Astrocyte (in vitro differentiated cells and primary cell): ENCODE measurements at regions not wholly inside any gene's neighbourhood (a gene's known extent, or its start where the extent isn't known, plus 50 kb on each side); places are given as distances from the start of the nearest gene placed in this dataset.
A peak's percentile ranks its signal among the peaks of the same experiment; 100 is the strongest.

ENCODE experiments used
- DNase-seq: peaks from one replicate; pipeline ENCODE4 v3.0.0-alpha.2; 2010; ENCODE audit warnings: low read depth
- FAIRE-seq: peaks from 2 replicates; lab custom pipeline; 2011; peaks lifted over from hg19 to GRCh38; lab: Jason Lieb, UNC
- H2AFZ ChIP-seq: 2 replicates; pipeline ENCODE4 v1.6.0; 2012; ENCODE audit warnings: low read depth, low read length, inconsistent platforms
- H3K27ac ChIP-seq: 2 replicates; pipeline ENCODE4 v1.5.1; 2011; ENCODE audit warnings: low read depth, low read length, inconsistent platforms
- H3K27me3 ChIP-seq: 2 replicates; pipeline ENCODE4 v1.6.0; 2011; ENCODE audit warnings: low read length, inconsistent platforms; ENCODE audit not compliant: insufficient read depth
- H3K36me3 ChIP-seq: 2 replicates; pipeline ENCODE4 v1.5.1; 2011; ENCODE audit warnings: low read length, inconsistent platforms; ENCODE audit not compliant: insufficient read depth
- H3K4me1 ChIP-seq: 2 replicates; pipeline ENCODE4 v1.5.1; 2011; ENCODE audit warnings: low read length, inconsistent platforms; ENCODE audit not compliant: insufficient read depth
- H3K4me2 ChIP-seq: 2 replicates; pipeline ENCODE4 v1.6.0; 2012; ENCODE audit warnings: low read length, inconsistent platforms
- H3K4me3 ChIP-seq: 2 replicates; pipeline ENCODE4 v1.5.1; 2011; ENCODE audit warnings: low read depth, mild to moderate bottlenecking, low read length, inconsistent platforms; ENCODE audit not compliant: insufficient read depth
- H3K79me2 ChIP-seq: 2 replicates; pipeline ENCODE4 v1.6.0; 2012; ENCODE audit warnings: mild to moderate bottlenecking, low read length, inconsistent platforms; ENCODE audit not compliant: insufficient read depth
- H3K9ac ChIP-seq: 2 replicates; pipeline ENCODE4 v1.6.0; 2012; ENCODE audit warnings: mild to moderate bottlenecking, low read length, inconsistent platforms
- H3K9me3 ChIP-seq: 2 replicates; pipeline ENCODE4 v1.5.1; 2012; ENCODE audit warnings: low read depth, mild to moderate bottlenecking, low read length, inconsistent platforms; ENCODE audit not compliant: insufficient read depth
- H4K20me1 ChIP-seq: 2 replicates; pipeline ENCODE4 v1.6.0; 2012; ENCODE audit warnings: low read length, inconsistent platforms; ENCODE audit not compliant: insufficient read depth
- H3K27ac Mint-ChIP-seq: one replicate; pipeline ENCODE4 v1.8.0; 2021; ENCODE audit warnings: mild to moderate bottlenecking, mixed read lengths; ENCODE audit not compliant: unreplicated experiment
- H3K27me3 Mint-ChIP-seq: one replicate; pipeline ENCODE4 v1.8.0; 2021; ENCODE audit warnings: low read depth, mixed read lengths; ENCODE audit not compliant: unreplicated experiment
- H3K36me3 Mint-ChIP-seq: one replicate; pipeline ENCODE4 v1.8.0; 2021; ENCODE audit warnings: low read depth, mixed read lengths; ENCODE audit not compliant: unreplicated experiment
- H3K4me1 Mint-ChIP-seq: one replicate; pipeline ENCODE4 v1.8.0; 2021; ENCODE audit warnings: low read depth, mixed read lengths; ENCODE audit not compliant: unreplicated experiment
- H3K4me3 Mint-ChIP-seq: one replicate; pipeline ENCODE4 v1.8.0; 2021; ENCODE audit warnings: mild to moderate bottlenecking, moderate library complexity, mixed read lengths; ENCODE audit not compliant: unreplicated experiment
- H3K9me3 Mint-ChIP-seq: one replicate; pipeline ENCODE4 v1.8.0; 2021; ENCODE audit warnings: mild to moderate bottlenecking, mixed read lengths; ENCODE audit not compliant: unreplicated experiment
- EZH2 ChIP-seq: IDR thresholded peaks from 2 replicates; pipeline ENCODE4 v1.6.1; 2012; ENCODE audit warnings: mild to moderate bottlenecking, low read length, inconsistent platforms; ENCODE audit not compliant: insufficient read depth
- TF ChIP-seq, protein P1 (sequence below): IDR thresholded peaks from 2 replicates; pipeline ENCODE4 v1.5.1; 2011; ENCODE audit warnings: low read depth, mild to moderate bottlenecking, inconsistent platforms, low read length, moderate library complexity; ENCODE audit not compliant: insufficient read depth

DNA sequence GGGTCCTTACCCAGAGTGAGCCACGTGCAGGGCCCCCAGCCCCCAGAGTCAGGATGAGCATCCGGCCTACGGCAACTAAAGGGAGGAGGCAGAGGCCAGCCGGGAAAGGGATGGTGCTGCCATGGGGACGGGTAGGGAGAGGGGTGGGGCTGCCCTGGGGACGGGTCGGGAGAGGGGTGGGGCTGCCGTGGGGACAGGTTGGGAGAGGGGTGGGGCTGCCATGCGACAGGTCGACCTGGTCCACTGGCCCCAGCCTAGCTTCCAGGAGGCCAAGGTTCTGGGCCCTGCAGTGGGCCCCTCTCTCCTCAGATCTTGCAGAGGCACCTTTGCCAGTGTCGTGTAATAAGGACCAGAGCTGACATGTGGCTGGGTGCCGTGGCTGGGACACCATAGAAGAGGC is 187.7 kb downstream of the BRD1 start:
- no peak overlapping the region for H3K4me2 ChIP-seq
- FAIRE-seq, result no peak
- no peaks in the 10 kb centered on the region for H3K4me1 ChIP-seq
- no peak overlapping the region for H3K4me3 Mint-ChIP-seq
- H3K4me3 ChIP-seq, result no peak overlapping the region
- no peak for DNase-seq
- no peak overlapping the region for H3K9ac ChIP-seq
- H3K27me3 ChIP-seq, result no peaks in the 10 kb centered on the region
- no peak overlapping the region for H2AFZ ChIP-seq
- no peaks in the 10 kb centered on the region for H3K36me3 ChIP-seq
- peaks cover 2% of the 10 kb centered on the region for H3K4me1 Mint-ChIP-seq
- H3K27me3 Mint-ChIP-seq, result peaks cover 25% of the 10 kb centered on the region
- H3K36me3 Mint-ChIP-seq, result no peaks in the 10 kb centered on the region
- no peaks in the 10 kb centered on the region for H3K9me3 Mint-ChIP-seq
- H3K9me3 ChIP-seq, result no peaks in the 10 kb centered on the region
- H3K27ac ChIP-seq, result no peak overlapping the region
- H3K27ac Mint-ChIP-seq, result no peak overlapping the region
- H3K79me2 ChIP-seq, result no peaks in the 10 kb centered on the region
- H4K20me1 ChIP-seq, result no peaks in the 10 kb centered on the region
- TF ChIP-seq EZH2, result no peak
- TF ChIP-seq, protein P1, sequence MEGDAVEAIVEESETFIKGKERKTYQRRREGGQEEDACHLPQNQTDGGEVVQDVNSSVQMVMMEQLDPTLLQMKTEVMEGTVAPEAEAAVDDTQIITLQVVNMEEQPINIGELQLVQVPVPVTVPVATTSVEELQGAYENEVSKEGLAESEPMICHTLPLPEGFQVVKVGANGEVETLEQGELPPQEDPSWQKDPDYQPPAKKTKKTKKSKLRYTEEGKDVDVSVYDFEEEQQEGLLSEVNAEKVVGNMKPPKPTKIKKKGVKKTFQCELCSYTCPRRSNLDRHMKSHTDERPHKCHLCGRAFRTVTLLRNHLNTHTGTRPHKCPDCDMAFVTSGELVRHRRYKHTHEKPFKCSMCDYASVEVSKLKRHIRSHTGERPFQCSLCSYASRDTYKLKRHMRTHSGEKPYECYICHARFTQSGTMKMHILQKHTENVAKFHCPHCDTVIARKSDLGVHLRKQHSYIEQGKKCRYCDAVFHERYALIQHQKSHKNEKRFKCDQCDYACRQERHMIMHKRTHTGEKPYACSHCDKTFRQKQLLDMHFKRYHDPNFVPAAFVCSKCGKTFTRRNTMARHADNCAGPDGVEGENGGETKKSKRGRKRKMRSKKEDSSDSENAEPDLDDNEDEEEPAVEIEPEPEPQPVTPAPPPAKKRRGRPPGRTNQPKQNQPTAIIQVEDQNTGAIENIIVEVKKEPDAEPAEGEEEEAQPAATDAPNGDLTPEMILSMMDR, result no peak

GRCh38 chr22:49638788-49639187 is 188.9 kb downstream of the BRD1 start:
- no peaks in the 10 kb centered on the region for H3K9me3 ChIP-seq
- no peak overlapping the region for H3K4me3 ChIP-seq
- H3K79me2 ChIP-seq, result no peaks in the 10 kb centered on the region
- H3K4me1 Mint-ChIP-seq, result peaks cover 2% of the 10 kb centered on the region
- no peaks in the 10 kb centered on the region for H3K27me3 ChIP-seq
- DNase-seq (peak; percentile 25), FAIRE-seq (no peak)
- no peaks in the 10 kb centered on the region for H4K20me1 ChIP-seq
- no peak overlapping the region for H3K4me3 Mint-ChIP-seq
- H3K36me3 ChIP-seq, result no peaks in the 10 kb centered on the region
- no peak overlapping the region for H3K9ac ChIP-seq
- no peaks in the 10 kb centered on the region for H3K36me3 Mint-ChIP-seq
- H2AFZ ChIP-seq, result no peak overlapping the region
- no peaks in the 10 kb centered on the region for H3K4me1 ChIP-seq
- no peak overlapping the region for H3K4me2 ChIP-seq
- no peaks in the 10 kb centered on the region for H3K9me3 Mint-ChIP-seq
- TF ChIP-seq, protein P1, result no peak
- no peak for TF ChIP-seq EZH2
- H3K27ac Mint-ChIP-seq, result no peak overlapping the region
- H3K27ac ChIP-seq, result no peak overlapping the region
- H3K27me3 Mint-ChIP-seq, result peaks cover 30% of the 10 kb centered on the region

GRCh38 chr22:49638001-49638400 is 189.7 kb downstream of the BRD1 start:
- Mint-ChIP-seq H3K27me3 (peaks cover 30% of the 10 kb centered on the region), H3K4me1 (peaks cover 2% of the 10 kb centered on the region), H3K4me3 (no peak overlapping the region), H3K27ac (no peak overlapping the region), H3K36me3 (no peaks in the 10 kb centered on the region), H3K9me3 (no peaks in the 10 kb centered on the region)
- Histone ChIP-seq H3K4me3 (no peak overlapping the region), H3K27ac (no peak overlapping the region), H3K27me3 (no peaks in the 10 kb centered on the region), H3K9me3 (no peaks in the 10 kb centered on the region), H3K79me2 (no peaks in the 10 kb centered on the region), H2AFZ (no peak overlapping the region), H4K20me1 (no peaks in the 10 kb centered on the region), H3K9ac (no peak overlapping the region), H3K36me3 (no peaks in the 10 kb centered on the region), H3K4me2 (no peak overlapping the region), H3K4me1 (no peaks in the 10 kb centered on the region)
- no peak for DNase-seq
- TF ChIP-seq, protein P1, result no peak
- FAIRE-seq, result no peak
